NCI-H345 treated with DMSO at 0.1 percent for 48 hours (cell line): ENCODE measurements at regions not wholly inside any gene's neighbourhood (a gene's known extent, or its start where the extent isn't known, plus 50 kb on each side); places are given as distances from the start of the nearest gene placed in this dataset.

Source experiments
- DNase-seq: peaks from one replicate; lab custom pipeline; 2025; ENCODE audit not compliant: unreplicated experiment; lab: John Stamatoyannopoulos, UW

GRCh38 chr10:84770824-84771223 is 442.4 kb downstream of the CCSER2 start:
- no peak for DNase-seq

GRCh38 chr10:84783386-84783785 is 455.0 kb downstream of the CCSER2 start:
- peak; percentile 14 for DNase-seq

- DNase-seq = no peak
Measured at GRCh38 chr10:84783909-84784308, 455.5 kb downstream of the CCSER2 start.

- no peak for DNase-seq
Measured at GRCh38 chr10:84784749-84785148, 456.4 kb downstream of the CCSER2 start.

GRCh38 chr10:84789026-84789425 is 460.6 kb downstream of the CCSER2 start:
- no peak for DNase-seq

GRCh38 chr10:84798312-84798711 is 469.9 kb downstream of the CCSER2 start:
- DNase-seq = no peak

- DNase-seq = no peak
Measured at GRCh38 chr10:84801156-84801555, 472.8 kb downstream of the CCSER2 start.

- DNase-seq = no peak
Measured at GRCh38 chr10:84801916-84802315, 473.5 kb downstream of the CCSER2 start.

- DNase-seq = no peak
Measured at GRCh38 chr10:84805149-84805548, 476.8 kb downstream of the CCSER2 start.

GRCh38 chr10:84811113-84811512 is 482.7 kb downstream of the CCSER2 start:
- no peak for DNase-seq

- peak; percentile 20 for DNase-seq
Measured at GRCh38 chr10:84818961-84819360, 490.6 kb downstream of the CCSER2 start.

- DNase-seq = no peak
Measured at GRCh38 chr10:84820120-84820519, 491.7 kb downstream of the CCSER2 start.

- DNase-seq = no peak
Measured at GRCh38 chr10:84820596-84820995, 492.2 kb downstream of the CCSER2 start.

GRCh38 chr10:84822931-84823630 is 494.7 kb downstream of the CCSER2 start:
- DNase-seq = no peak

- DNase-seq = no peak
Measured at GRCh38 chr10:84824525-84824924, 496.1 kb downstream of the CCSER2 start.

GRCh38 chr10:84825330-84825729 is 496.9 kb downstream of the CCSER2 start:
- no peak for DNase-seq

- no peak for DNase-seq
Measured at GRCh38 chr10:84826704-84827103, 498.3 kb downstream of the CCSER2 start.

GRCh38 chr10:84829131-84829530 is 500.7 kb downstream of the CCSER2 start:
- DNase-seq = no peak

GRCh38 chr10:84837041-84837812 is 508.8 kb downstream of the CCSER2 start:
- peak; percentile 37 for DNase-seq

- DNase-seq = no peak
Measured at GRCh38 chr10:84837877-84838276, 509.5 kb downstream of the CCSER2 start.

GRCh38 chr10:84838851-84839250 is 510.5 kb downstream of the CCSER2 start:
- no peak for DNase-seq

- DNase-seq = no peak
Measured at GRCh38 chr10:84842593-84842992, 514.2 kb downstream of the CCSER2 start.
